IPS DF 19.7 (cell line): ENCODE measurements at regions not wholly inside any gene's neighbourhood (a gene's known extent, or its start where the extent isn't known, plus 50 kb on each side); places are given as distances from the start of the nearest gene placed in this dataset.

Experiments
- DNase-seq: peaks from one replicate; pipeline ENCODE4 v3.0.0-alpha.2; 2013; ENCODE audit warnings: low read depth, low spot score

GRCh38 chr5:163622799-163623198 lies 117.4 kb downstream of the MAT2B start:
- no peak for DNase-seq

DNA sequence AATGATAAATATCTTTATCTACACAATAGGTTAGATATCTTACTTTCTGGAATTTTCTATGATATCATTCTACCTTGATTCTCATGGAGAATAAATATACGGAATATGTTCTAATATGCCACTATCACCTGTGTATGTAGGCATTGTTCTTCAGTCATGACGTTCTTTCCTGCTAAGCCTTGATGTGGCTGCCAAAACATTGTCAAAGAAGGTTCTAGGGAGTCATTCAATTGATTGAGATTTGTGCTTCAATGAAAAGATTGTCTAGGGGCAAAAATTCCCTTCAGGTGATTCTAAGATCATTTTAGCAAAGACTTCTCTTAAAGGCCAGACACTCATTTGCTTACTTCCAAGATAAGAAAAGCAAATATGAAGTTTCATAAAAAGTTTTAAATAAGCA lies 118.1 kb downstream of the MAT2B start:
- DNase-seq, result no peak

DNA sequence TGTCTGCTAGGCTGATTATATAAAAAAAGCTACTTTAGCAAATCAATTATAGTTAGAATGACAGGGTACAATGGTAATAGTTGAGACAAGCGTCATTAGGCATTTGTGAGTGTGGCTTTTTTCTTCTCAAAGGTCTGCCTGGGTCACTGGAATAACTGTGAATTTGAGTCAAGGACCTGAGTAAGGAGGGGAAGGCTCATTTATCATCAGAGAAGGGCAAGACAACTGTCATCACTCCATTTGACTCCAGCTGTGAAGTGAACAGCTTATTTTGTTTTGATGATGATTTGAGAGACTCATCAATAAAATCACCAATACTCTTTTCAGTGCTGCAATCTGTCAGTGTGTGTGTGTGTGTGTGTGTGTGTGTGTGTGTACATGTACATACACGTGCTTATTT lies 118.6 kb downstream of the MAT2B start:
- no peak for DNase-seq

GRCh38 chr5:163624431-163624830 lies 119.0 kb downstream of the MAT2B start:
- no peak for DNase-seq

GRCh38 chr5:163626904-163627434 lies 121.5 kb downstream of the MAT2B start:
- DNase-seq, result no peak

- DNase-seq, result no peak
Observed at GRCh38 chr5:163631856-163632255, 126.4 kb downstream of the MAT2B start.

- DNase-seq, result no peak
Observed at GRCh38 chr5:163633926-163634460, 128.6 kb downstream of the MAT2B start.

DNA sequence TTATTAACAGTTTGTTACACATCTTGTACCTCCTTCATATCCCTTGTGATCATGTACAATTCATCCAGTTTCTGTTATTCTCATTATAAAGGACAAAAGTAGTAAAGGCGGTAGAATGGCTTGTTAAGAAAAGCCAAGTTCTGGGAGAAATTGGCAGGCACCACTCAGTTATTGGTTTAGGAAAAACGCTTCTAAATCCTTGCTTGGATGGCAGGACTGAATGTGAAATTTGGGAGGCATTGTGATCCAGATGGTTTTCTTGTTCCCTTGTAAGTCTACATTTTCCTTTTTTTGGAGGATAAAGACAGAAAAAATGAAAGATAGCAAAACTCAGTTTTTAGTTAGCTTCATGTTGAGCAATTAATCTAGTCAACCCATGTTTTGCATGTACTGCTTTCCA lies 130.2 kb downstream of the MAT2B start:
- no peak for DNase-seq

DNA sequence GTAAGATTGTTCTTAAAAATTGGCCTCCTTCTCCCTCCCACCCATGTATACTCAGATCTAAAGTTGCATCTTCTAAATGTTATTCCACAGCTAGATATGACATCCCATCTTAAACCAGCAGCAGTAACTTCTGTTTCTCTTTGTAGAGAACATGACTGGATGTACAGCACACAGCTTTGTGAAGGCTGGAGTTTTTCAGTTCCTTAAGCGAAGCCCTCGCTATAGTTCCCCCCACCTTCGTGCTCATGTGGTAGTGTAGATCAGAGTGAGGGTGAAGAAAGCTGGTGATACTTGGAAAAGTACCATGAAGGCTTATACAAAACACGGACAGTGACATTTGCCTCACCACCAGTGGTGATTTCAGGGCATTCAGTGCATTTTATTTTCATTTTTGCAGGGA lies 137.5 kb downstream of the MAT2B start:
- no peak for DNase-seq

DNA sequence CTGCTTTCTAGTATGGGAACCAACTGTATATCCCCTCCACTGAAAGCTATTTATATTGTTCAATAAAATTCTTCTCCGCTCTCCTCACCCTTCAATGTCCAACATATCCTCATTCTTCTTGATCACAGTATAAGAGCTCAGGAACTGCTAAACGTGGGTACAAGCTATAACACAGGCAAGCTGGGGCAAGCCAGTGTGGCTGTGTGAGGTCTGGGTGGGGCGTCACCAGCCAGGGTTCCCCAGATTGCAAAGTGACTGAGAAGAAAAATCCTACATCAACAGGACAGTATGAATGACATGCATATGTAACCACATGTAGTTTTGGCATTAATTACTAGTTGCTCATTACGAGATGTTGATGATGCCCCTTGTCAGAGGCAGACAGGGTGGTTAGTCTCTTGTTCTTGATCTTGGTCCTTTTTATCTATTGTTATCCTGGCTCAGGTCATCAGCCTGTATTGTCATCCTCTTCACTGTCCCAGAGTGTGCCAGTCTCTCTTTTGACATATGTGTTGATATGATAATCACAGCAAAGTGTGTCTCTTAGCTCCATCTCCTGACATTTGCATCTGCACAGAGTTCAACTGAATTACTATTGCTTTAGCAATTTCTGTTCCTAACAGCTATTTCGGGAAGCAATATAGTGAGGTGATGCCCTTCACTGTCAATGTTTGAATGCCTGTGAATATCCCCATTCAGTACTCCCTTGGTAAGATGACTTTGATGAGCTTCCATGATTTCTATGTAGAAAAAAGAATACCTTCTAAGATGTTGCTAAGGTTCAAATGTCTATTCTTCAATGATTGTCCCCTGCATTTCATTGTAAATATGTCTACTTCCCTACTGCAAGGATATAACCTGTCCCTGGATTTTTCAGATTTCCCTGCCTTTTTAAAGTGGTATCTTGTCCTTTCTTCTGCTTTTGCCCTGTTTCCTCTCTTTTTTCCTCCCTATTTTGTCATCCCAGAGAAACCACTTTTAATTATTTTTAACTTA lies 140.3 kb downstream of the MAT2B start:
- DNase-seq, result no peak

GRCh38 chr5:163649514-163649913 lies 144.1 kb downstream of the MAT2B start:
- no peak for DNase-seq

DNA sequence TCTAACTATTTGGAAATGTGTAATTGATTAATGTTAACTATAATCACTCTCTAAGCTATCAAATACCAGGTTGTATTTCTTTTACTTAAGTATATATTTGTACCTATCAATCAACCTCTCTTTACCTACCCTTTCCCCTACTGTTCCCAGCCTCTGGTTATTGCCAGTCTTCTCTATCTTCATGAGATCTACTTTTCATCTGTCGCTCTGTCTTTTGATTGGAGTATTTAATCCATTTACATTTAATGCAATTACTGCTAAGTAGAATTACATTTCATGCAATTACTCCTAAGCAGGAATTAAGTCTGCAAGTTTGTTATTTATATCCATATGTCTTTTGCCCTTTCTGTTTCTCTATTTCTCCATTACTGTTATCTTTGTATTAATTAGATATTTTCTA lies 148.1 kb downstream of the MAT2B start:
- DNase-seq, result no peak

DNA sequence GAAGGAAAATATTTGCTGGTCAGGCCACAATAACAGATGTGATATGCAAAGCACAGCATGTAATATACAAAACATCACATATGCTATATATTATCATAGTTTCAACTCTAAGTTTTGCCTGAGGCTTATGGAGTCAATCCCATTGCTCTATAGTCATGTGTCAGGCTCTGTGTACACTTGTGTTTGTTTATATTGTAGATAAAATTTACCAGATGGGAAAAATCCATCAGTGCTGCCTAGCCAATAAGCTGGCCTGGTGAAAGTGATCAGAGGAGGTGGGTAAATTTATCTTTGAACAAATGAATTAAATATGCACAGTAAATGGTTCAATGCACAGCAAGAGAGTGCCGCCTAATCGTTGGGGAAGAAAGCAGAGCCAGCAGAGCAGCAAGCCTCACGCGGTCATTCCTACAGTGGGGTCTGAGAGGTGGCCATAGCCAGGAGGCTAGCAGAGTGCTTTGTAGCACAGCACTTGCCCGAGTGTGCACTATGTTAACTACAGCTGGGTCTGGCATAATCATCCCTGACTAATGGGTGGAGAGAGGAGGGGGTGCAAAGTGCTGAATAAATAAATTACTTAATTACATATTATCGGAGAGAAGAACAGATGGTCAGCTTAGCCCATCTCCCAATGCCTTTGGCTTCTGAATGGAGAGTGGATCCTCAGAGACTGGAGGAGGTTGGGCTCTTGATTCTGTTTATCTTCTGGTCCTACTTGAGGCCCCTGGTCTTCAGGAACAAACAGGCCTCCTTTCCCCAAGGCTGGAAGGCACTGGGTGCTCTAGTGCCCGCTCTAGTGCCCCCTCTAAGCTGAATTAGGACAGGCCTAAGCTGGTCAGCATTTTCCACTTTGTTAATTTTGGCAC lies 153.5 kb downstream of the MAT2B start:
- no peak for DNase-seq

- no peak for DNase-seq
Observed at GRCh38 chr5:163659568-163659902, 154.1 kb downstream of the MAT2B start.

DNA sequence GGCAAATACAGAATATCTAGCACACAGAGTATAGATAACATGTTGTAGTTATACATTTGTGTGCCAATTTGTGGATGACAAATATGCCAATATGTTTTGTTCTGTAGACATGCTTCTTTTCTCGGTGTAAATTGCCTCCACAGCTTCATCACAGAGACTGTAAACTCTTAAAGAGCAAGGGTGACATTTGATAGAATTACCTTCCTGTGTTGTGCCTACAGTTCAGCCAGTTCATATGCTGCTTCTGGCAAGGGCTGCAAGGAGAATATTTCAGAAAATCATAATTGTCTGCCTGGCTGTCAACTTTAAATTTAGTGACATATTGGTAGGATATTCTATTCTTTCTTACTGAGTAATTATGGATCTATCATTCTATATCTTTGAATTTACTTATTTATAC lies 155.1 kb downstream of the MAT2B start:
- no peak for DNase-seq

- no peak for DNase-seq
Observed at GRCh38 chr5:163661360-163661759, 155.9 kb downstream of the MAT2B start.

GRCh38 chr5:163670036-163670435 lies 164.6 kb downstream of the MAT2B start:
- no peak for DNase-seq

DNA sequence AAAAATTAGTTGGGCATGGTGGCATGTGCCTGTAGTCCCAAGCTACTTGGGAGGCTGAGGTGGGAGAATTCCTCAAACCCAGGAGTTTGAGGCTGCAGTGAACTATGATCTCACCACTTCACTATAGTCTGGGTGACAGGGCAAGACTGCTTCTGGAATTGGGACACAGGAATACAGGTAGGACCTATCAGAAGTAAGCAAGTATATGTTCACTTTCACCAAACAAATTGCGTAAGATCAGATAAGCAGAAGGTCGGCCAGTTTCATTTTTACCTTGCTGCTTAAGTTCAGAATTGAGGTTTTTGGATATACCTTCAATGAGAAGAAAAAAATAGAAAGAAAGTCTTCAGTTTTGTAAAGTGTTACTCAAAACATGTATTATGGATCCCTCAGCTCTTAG lies 171.7 kb downstream of the MAT2B start:
- no peak for DNase-seq

DNA sequence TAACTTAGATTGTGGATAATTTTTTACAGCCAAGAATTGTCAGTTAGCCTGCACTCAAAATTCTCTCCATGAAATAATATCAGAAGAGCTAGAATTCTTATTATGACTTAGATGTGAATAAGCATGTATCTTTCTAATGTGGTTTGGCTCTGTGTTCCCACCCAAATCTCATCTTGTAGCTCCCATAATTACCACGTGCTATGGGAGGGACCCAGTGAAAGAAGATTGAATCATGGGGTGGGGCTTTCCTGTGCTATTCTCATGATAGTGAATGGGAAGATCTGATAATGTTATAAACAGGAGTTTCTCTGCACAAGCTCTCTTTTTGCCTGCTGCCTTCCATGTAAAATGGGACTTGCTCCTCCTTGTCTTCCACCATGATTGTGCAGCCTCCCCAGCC lies 176.8 kb downstream of the MAT2B start:
- no peak for DNase-seq

DNA sequence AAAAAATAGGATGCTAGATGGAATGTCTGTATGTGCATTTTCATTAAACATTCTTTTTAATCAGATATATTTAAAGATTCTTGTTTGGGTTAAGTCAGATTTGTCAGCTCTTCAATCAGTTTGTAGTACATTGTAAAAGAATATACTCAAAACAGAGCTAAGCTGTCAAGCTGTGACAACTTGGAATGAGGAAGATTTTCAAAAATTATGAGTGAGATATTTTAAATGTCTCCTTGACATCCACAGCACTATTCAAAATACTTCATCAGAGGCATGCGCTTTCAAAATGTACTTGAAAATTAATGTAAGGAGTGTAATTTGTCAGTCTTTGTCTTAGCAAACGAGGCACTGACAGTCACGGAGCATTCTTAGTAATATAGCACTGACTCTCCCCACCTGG lies 182.0 kb downstream of the MAT2B start:
- no peak for DNase-seq

GRCh38 chr5:163692091-163692490 lies 186.7 kb downstream of the MAT2B start:
- no peak for DNase-seq
